ENCODE measurements at regions not wholly inside any gene's neighbourhood (a gene's known extent, or its start where the extent isn't known, plus 50 kb on each side); places are given as distances from the start of the nearest gene placed in this dataset.

GRCh38 chr2:41972819-41973218 is 75.0 kb upstream of the PKDCC start:
- Histone ChIP-seq H3K4me1 (replicated peaks; ENCODE audit: insufficient read depth) (no peaks in the 10 kb centered on the region), H3K4me3 (no peak overlapping the region), H3K79me2 (ENCODE audit: low read depth) (no peaks in the 10 kb centered on the region), H3K27me3 (ENCODE audit: insufficient read depth, low read depth) (no peaks in the 10 kb centered on the region), H3K9me3 (ENCODE audit: insufficient read depth, low read depth) (no peaks in the 10 kb centered on the region), H3F3A (ENCODE audit: insufficient read depth, low read depth) (no peaks in the 10 kb centered on the region), H2AFZ (no peak overlapping the region), H3K36me3 (ENCODE audit: low read depth) (no peaks in the 10 kb centered on the region), H4K20me1 (ENCODE audit: insufficient read depth) (no peaks in the 10 kb centered on the region), H3K27ac (no peak overlapping the region), H3K4me2 (no peak overlapping the region), H3K9me2 (ENCODE audit: insufficient read depth) (no peaks in the 10 kb centered on the region)
- TF ChIP-seq EZH2 (IDR thresholded peaks at IDR 0.05; ENCODE audit: low read depth) (no peak), CTCF (conservative IDR thresholded peaks at IDR 0.05) (no peak)
- DNase-seq = no peak
- intact Hi-C loops (cut with micrococcal nuclease; ENCODE audit: unreplicated experiment) = no loop called here
- ChIA-PET CTCF (no interaction called here), POLR2A (ENCODE audit: unreplicated experiment) (no interaction called here)
- no TSS peak for BruUV-seq (replicated peaks)

GRCh38 chr2:41973871-41974270 is 74.0 kb upstream of the PKDCC start:
- no peaks in the 10 kb centered on the region for H3K9me3 ChIP-seq (ENCODE audit: insufficient read depth, low read depth)
- no peaks in the 10 kb centered on the region for H3F3A ChIP-seq (ENCODE audit: insufficient read depth, low read depth)
- no TSS peak for BruUV-seq (replicated peaks)
- no peaks in the 10 kb centered on the region for H3K36me3 ChIP-seq (ENCODE audit: low read depth)
- no peaks in the 10 kb centered on the region for H3K4me1 ChIP-seq (replicated peaks; ENCODE audit: insufficient read depth)
- no peak overlapping the region for H2AFZ ChIP-seq
- TF ChIP-seq CTCF (conservative IDR thresholded peaks at IDR 0.05) (no peak), EZH2 (IDR thresholded peaks at IDR 0.05; ENCODE audit: low read depth) (no peak)
- intact Hi-C loops (cut with micrococcal nuclease; ENCODE audit: unreplicated experiment) = no loop called here
- CTCF ChIA-PET = interaction anchor here (0.6 kb wide), 1 partner anchor 39 kb away, joined by 5 read pairs; no protein-coding TSS in a partner anchor
- H3K27me3 ChIP-seq (ENCODE audit: insufficient read depth, low read depth) = no peaks in the 10 kb centered on the region
- H4K20me1 ChIP-seq (ENCODE audit: insufficient read depth) = no peaks in the 10 kb centered on the region
- H3K27ac ChIP-seq = no peak overlapping the region
- H3K4me2 ChIP-seq = no peak overlapping the region
- no peak for DNase-seq
- POLR2A ChIA-PET (ENCODE audit: unreplicated experiment) = no interaction called here
- H3K4me3 ChIP-seq = no peak overlapping the region
- H3K9me2 ChIP-seq (ENCODE audit: insufficient read depth) = no peaks in the 10 kb centered on the region
- H3K79me2 ChIP-seq (ENCODE audit: low read depth) = no peaks in the 10 kb centered on the region

- H3K79me2 ChIP-seq (ENCODE audit: low read depth) = no peaks in the 10 kb centered on the region
- DNase-seq = no peak
- no peak overlapping the region for H3K4me3 ChIP-seq
- no peaks in the 10 kb centered on the region for H3K4me1 ChIP-seq (replicated peaks; ENCODE audit: insufficient read depth)
- H4K20me1 ChIP-seq (ENCODE audit: insufficient read depth) = no peaks in the 10 kb centered on the region
- H3K36me3 ChIP-seq (ENCODE audit: low read depth) = no peaks in the 10 kb centered on the region
- H3F3A ChIP-seq (ENCODE audit: insufficient read depth, low read depth) = no peaks in the 10 kb centered on the region
- intact Hi-C loops (cut with micrococcal nuclease; ENCODE audit: unreplicated experiment) = no loop called here
- H3K27me3 ChIP-seq (ENCODE audit: insufficient read depth, low read depth) = no peaks in the 10 kb centered on the region
- POLR2A ChIA-PET (ENCODE audit: unreplicated experiment) = no interaction called here
- CTCF ChIA-PET = no interaction called here
- H3K4me2 ChIP-seq = no peak overlapping the region
- TF ChIP-seq EZH2 (IDR thresholded peaks at IDR 0.05; ENCODE audit: low read depth) (no peak), CTCF (conservative IDR thresholded peaks at IDR 0.05) (no peak)
- no peak overlapping the region for H2AFZ ChIP-seq
- no TSS peak for BruUV-seq (replicated peaks)
- H3K27ac ChIP-seq = no peak overlapping the region
- H3K9me3 ChIP-seq (ENCODE audit: insufficient read depth, low read depth) = no peaks in the 10 kb centered on the region
- H3K9me2 ChIP-seq (ENCODE audit: insufficient read depth) = no peaks in the 10 kb centered on the region
These were observed 66.4 kb upstream of the PKDCC start for GRCh38 chr2:41981417-41981816.

All from PC-9 (cell line).